ENCODE measurements at regions not wholly inside any gene's neighbourhood (a gene's known extent, or its start where the extent isn't known, plus 50 kb on each side); places are given as distances from the start of the nearest gene placed in this dataset.

DNA sequence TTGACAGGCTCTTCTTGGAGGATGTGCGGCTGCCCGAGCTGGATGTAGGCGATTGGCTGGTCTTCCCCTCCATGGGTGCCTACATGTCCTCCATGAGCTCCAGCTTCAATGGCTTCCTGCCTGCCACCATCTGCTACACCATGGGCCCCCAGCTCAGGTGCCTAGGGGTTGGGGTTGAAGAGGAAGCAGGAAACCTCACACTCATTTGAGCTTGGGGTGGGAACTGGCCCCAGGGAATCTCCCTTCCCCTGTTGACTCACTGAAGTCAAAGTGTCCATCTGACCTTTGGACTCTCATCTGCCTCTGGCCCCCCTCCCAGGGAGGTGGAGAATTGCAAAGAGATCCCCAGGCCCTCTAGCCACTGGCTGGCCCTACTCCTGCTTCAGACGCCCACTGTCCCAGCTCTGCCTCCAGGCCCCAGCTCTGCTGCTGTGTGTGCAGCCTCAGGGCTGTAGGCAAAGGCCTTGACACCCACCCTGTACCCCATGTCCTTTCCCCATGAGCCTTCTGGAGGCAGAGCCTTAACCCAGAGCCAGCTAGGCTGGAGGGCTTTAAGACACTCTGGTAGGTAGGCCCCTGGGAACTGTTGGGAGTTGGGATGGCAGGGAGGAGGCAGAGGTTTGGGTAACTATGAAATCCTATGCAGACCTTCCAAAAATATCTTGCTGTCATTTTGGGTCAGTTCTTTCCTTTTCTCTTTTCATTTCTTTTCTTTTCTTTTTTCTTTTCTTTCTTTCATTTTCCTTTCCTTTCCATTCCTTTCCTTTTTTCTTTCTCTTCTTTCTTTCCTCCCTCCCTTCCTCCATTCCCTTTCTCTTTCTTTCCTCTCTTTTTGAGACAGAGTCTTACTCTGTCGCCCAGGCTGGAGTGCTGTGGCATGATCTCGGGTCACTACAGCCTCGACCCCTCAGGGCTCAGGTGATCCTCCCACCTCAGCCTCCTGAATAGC is 66.9 kb upstream of the TINAGL1 start (continued):
- TF ChIP-seq, protein P1, sequence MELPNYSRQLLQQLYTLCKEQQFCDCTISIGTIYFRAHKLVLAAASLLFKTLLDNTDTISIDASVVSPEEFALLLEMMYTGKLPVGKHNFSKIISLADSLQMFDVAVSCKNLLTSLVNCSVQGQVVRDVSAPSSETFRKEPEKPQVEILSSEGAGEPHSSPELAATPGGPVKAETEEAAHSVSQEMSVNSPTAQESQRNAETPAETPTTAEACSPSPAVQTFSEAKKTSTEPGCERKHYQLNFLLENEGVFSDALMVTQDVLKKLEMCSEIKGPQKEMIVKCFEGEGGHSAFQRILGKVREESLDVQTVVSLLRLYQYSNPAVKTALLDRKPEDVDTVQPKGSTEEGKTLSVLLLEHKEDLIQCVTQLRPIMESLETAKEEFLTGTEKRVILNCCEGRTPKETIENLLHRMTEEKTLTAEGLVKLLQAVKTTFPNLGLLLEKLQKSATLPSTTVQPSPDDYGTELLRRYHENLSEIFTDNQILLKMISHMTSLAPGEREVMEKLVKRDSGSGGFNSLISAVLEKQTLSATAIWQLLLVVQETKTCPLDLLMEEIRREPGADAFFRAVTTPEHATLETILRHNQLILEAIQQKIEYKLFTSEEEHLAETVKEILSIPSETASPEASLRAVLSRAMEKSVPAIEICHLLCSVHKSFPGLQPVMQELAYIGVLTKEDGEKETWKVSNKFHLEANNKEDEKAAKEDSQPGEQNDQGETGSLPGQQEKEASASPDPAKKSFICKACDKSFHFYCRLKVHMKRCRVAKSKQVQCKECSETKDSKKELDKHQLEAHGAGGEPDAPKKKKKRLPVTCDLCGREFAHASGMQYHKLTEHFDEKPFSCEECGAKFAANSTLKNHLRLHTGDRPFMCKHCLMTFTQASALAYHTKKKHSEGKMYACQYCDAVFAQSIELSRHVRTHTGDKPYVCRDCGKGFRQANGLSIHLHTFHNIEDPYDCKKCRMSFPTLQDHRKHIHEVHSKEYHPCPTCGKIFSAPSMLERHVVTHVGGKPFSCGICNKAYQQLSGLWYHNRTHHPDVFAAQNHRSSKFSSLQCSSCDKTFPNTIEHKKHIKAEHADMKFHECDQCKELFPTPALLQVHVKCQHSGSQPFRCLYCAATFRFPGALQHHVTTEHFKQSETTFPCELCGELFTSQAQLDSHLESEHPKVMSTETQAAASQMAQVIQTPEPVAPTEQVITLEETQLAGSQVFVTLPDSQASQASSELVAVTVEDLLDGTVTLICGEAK (IDR thresholded peaks at IDR 0.05) = no peak
- TF ChIP-seq, protein P1 (CRISPR knock-in tag; IDR thresholded peaks at IDR 0.05) = peak; percentile 86
- TF ChIP-seq MAFF (IDR thresholded peaks at IDR 0.05; ENCODE audit: low read depth, low read length) (no peak), CBX1 (IDR thresholded peaks at IDR 0.05; ENCODE audit: low read depth) (peak; percentile 38), ZFY (CRISPR knock-in tag; IDR thresholded peaks at IDR 0.05) (peak; percentile 82), RFXANK (CRISPR knock-in tag; IDR thresholded peaks at IDR 0.05) (no peak), ZNF446 (CRISPR knock-in tag; IDR thresholded peaks at IDR 0.05) (no peak; the same call in 1 of the 2 replicates), ZNF766 (CRISPR knock-in tag; IDR thresholded peaks at IDR 0.05; ENCODE audit: borderline replicate concordance) (peak; percentile 89; the same call in 1 of the 2 replicates), ZSCAN31 (CRISPR knock-in tag; IDR thresholded peaks at IDR 0.05; ENCODE audit: low read depth) (peak; percentile 76; the same call in 1 of the 2 replicates)
- TF ChIP-seq, protein P2, sequence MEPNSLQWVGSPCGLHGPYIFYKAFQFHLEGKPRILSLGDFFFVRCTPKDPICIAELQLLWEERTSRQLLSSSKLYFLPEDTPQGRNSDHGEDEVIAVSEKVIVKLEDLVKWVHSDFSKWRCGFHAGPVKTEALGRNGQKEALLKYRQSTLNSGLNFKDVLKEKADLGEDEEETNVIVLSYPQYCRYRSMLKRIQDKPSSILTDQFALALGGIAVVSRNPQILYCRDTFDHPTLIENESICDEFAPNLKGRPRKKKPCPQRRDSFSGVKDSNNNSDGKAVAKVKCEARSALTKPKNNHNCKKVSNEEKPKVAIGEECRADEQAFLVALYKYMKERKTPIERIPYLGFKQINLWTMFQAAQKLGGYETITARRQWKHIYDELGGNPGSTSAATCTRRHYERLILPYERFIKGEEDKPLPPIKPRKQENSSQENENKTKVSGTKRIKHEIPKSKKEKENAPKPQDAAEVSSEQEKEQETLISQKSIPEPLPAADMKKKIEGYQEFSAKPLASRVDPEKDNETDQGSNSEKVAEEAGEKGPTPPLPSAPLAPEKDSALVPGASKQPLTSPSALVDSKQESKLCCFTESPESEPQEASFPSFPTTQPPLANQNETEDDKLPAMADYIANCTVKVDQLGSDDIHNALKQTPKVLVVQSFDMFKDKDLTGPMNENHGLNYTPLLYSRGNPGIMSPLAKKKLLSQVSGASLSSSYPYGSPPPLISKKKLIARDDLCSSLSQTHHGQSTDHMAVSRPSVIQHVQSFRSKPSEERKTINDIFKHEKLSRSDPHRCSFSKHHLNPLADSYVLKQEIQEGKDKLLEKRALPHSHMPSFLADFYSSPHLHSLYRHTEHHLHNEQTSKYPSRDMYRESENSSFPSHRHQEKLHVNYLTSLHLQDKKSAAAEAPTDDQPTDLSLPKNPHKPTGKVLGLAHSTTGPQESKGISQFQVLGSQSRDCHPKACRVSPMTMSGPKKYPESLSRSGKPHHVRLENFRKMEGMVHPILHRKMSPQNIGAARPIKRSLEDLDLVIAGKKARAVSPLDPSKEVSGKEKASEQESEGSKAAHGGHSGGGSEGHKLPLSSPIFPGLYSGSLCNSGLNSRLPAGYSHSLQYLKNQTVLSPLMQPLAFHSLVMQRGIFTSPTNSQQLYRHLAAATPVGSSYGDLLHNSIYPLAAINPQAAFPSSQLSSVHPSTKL (CRISPR knock-in tag; IDR thresholded peaks at IDR 0.05) = peak; percentile 90
- TF ChIP-seq, protein P3, sequence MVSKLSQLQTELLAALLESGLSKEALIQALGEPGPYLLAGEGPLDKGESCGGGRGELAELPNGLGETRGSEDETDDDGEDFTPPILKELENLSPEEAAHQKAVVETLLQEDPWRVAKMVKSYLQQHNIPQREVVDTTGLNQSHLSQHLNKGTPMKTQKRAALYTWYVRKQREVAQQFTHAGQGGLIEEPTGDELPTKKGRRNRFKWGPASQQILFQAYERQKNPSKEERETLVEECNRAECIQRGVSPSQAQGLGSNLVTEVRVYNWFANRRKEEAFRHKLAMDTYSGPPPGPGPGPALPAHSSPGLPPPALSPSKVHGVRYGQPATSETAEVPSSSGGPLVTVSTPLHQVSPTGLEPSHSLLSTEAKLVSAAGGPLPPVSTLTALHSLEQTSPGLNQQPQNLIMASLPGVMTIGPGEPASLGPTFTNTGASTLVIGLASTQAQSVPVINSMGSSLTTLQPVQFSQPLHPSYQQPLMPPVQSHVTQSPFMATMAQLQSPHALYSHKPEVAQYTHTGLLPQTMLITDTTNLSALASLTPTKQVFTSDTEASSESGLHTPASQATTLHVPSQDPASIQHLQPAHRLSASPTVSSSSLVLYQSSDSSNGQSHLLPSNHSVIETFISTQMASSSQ (IDR thresholded peaks at IDR 0.05; ENCODE audit: low read depth) = peak; percentile 54
- TF ChIP-seq, protein P3 (CRISPR knock-in tag; IDR thresholded peaks at IDR 0.05; ENCODE audit: borderline replicate concordance) = peak; percentile 68; the same call in 1 of the 2 replicates

All from HepG2 (cell line).